ENCODE measurements at regions not wholly inside any gene's neighbourhood (a gene's known extent, or its start where the extent isn't known, plus 50 kb on each side); places are given as distances from the start of the nearest gene placed in this dataset.

DNA sequence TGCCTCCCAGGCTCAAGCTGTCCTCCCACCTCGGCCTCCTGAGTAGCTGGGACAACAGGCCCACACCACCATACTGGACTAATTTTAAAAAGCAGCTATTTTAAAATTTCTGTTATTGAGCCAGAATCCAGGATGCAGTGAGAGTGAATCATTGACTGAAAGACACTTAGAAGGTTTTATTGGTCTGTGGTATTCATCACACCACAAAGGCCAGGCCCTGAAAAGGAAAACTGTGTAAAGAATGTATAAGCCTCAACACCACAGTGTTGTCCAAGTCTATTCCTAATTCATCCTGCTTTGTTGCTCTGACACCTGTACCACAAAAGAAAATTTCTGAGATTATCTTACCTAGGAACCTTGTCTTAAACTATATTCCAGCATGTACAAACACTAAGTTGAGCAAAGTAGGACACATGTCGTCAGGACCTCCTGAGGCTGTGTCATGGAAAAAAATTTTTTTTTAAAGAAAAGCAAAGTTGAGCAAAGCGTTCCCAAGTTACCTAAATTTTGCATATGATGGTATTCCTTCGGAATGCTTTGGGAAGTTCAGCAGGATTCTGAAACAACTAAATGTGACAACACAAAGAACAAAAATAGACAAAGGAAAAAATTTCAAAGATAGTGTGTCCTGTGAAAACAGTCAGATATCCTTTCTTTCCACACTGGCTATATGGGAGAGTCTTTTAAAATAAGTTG lies 129.6 kb upstream of the MKLN1 start:
- Histone ChIP-seq H3K27ac (ENCODE audit: low read depth in 1 of 2, low read length in 1 of 2) (no peak overlapping the region), H3K9me3 (ENCODE audit: control insufficient read depth in 4 of 4, insufficient read depth in 3 of 4, low read length in 3 of 4) (no peaks in the 10 kb centered on the region), H3K9ac (ENCODE audit: insufficient read depth in 1 of 2, low read length in 2 of 2) (no peak overlapping the region), H3K4me1 (ENCODE audit: control insufficient read depth in 5 of 5, insufficient read depth in 5 of 5, low read length in 5 of 5) (no peaks in the 10 kb centered on the region), H3K36me3 (ENCODE audit: control insufficient read depth in 4 of 4, insufficient read depth in 4 of 4, low read length in 4 of 4) (no peaks in the 10 kb centered on the region), H3K27me3 (ENCODE audit: control insufficient read depth in 3 of 3, insufficient read depth in 3 of 3, low read length in 2 of 3) (no peaks in the 10 kb centered on the region), H3K4me3 (no peak overlapping the region)
- no peak for DNase-seq
- no peak for ATAC-seq (ENCODE audit: insufficient read depth, low FRiP score)
- TF ChIP-seq, protein P1, sequence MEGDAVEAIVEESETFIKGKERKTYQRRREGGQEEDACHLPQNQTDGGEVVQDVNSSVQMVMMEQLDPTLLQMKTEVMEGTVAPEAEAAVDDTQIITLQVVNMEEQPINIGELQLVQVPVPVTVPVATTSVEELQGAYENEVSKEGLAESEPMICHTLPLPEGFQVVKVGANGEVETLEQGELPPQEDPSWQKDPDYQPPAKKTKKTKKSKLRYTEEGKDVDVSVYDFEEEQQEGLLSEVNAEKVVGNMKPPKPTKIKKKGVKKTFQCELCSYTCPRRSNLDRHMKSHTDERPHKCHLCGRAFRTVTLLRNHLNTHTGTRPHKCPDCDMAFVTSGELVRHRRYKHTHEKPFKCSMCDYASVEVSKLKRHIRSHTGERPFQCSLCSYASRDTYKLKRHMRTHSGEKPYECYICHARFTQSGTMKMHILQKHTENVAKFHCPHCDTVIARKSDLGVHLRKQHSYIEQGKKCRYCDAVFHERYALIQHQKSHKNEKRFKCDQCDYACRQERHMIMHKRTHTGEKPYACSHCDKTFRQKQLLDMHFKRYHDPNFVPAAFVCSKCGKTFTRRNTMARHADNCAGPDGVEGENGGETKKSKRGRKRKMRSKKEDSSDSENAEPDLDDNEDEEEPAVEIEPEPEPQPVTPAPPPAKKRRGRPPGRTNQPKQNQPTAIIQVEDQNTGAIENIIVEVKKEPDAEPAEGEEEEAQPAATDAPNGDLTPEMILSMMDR (IDR thresholded peaks at IDR 0.05; ENCODE audit: control extremely low read depth, extremely low read depth) = no peak
- WGBS, 2 donors = 91 to 95% methylated on average over 4 of the region's 4 CpGs

GRCh38 chr7:131202451-131202850 lies 125.2 kb upstream of the MKLN1 start:
- Histone ChIP-seq H3K27ac (ENCODE audit: low read depth in 1 of 2, low read length in 1 of 2) (no peak overlapping the region), H3K4me3 (no peak overlapping the region), H3K36me3 (ENCODE audit: control insufficient read depth in 4 of 4, insufficient read depth in 4 of 4, low read length in 4 of 4) (no peaks in the 10 kb centered on the region), H3K27me3 (ENCODE audit: control insufficient read depth in 3 of 3, insufficient read depth in 3 of 3, low read length in 2 of 3) (no peaks in the 10 kb centered on the region), H3K9ac (ENCODE audit: insufficient read depth in 1 of 2, low read length in 2 of 2) (no peak overlapping the region), H3K9me3 (ENCODE audit: control insufficient read depth in 4 of 4, insufficient read depth in 3 of 4, low read length in 3 of 4) (no peaks in the 10 kb centered on the region), H3K4me1 (ENCODE audit: control insufficient read depth in 5 of 5, insufficient read depth in 5 of 5, low read length in 5 of 5) (no peaks in the 10 kb centered on the region)
- 89% methylated on average over 5 of the region's 5 CpGs for WGBS, 2 donors
- ATAC-seq (ENCODE audit: insufficient read depth, low FRiP score) (no peak), DNase-seq (no peak)
- TF ChIP-seq, protein P1 (IDR thresholded peaks at IDR 0.05; ENCODE audit: control extremely low read depth, extremely low read depth) = no peak

DNA sequence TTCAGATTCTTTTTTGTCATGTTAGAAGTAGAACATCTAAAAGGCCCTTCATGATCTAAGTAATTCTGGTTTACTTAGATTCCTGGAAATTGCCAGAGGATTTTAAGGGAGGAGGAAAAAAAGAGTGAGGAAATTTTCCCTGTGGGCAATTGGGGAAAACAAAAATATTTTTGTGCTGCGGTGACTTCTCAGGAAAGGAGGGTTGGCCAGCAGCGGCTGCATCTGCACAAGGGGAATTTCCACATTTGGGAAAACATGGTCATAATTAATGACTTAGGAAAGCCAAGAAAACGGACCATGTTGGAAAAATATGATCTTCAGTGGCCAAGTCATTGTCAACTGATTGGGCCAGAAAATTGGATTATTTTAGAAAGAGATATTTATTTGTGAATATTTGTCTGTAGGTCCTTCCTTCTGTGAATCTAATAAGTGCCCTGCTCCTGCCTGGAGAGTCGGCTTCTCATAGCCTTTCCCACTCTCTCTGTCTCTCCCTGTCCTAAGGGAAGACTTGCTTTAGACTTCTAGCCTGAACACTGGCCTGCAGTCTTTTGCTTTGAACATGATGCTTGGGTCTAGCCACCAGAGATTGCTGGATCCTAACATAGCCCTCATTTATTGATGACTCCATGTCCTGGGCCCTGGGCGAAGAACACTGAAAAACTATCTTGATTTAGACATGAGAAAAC lies 124.2 kb upstream of the MKLN1 start:
- 73 to 84% methylated on average over 5 of the region's 5 CpGs for WGBS, 2 donors
- Histone ChIP-seq H3K27me3 (ENCODE audit: control insufficient read depth in 3 of 3, insufficient read depth in 3 of 3, low read length in 2 of 3) (no peaks in the 10 kb centered on the region), H3K36me3 (ENCODE audit: control insufficient read depth in 4 of 4, insufficient read depth in 4 of 4, low read length in 4 of 4) (no peaks in the 10 kb centered on the region), H3K4me3 (no peak overlapping the region), H3K4me1 (ENCODE audit: control insufficient read depth in 5 of 5, insufficient read depth in 5 of 5, low read length in 5 of 5) (no peaks in the 10 kb centered on the region), H3K9me3 (ENCODE audit: control insufficient read depth in 4 of 4, insufficient read depth in 3 of 4, low read length in 3 of 4) (no peaks in the 10 kb centered on the region), H3K27ac (ENCODE audit: low read depth in 1 of 2, low read length in 1 of 2) (peak overlapping the region in 1 of 2 donors; percentile 31), H3K9ac (ENCODE audit: insufficient read depth in 1 of 2, low read length in 2 of 2) (no peak overlapping the region)
- TF ChIP-seq, protein P1 (IDR thresholded peaks at IDR 0.05; ENCODE audit: control extremely low read depth, extremely low read depth) = no peak
- ATAC-seq (ENCODE audit: insufficient read depth, low FRiP score) (no peak), DNase-seq (no peak)
